ENCODE measurements at regions not wholly inside any gene's neighbourhood (a gene's known extent, or its start where the extent isn't known, plus 50 kb on each side); places are given as distances from the start of the nearest gene placed in this dataset.
"Not testable (repeated sequence)": the region's sequence is repeated elsewhere in the genome, so short reads cannot be mapped to it uniquely, and the experiment has no call there.

GRCh38 chr4:3611778-3612177 lies 79.6 kb upstream of the LRPAP1 start:
- H3K27ac ChIP-seq, result no peak overlapping the region
- ATAC-seq, result no peak
- H3K4me3 ChIP-seq, result no peak overlapping the region
- H3K36me3 ChIP-seq, result no peaks in the 10 kb centered on the region
- 40% methylated on average over 1 of the region's 14 CpGs; no CpG with 5 or more reads in 1 of the 2 donors for whole genome bisulfite sequencing, 2 donors (ENCODE audit: low coverage in 1 of 2)
- H3K4me1 ChIP-seq, result peaks cover 0 to 8% (median 0%) of the 10 kb centered on the region in 3 donors
- no peaks in the 10 kb centered on the region for H3K9me3 ChIP-seq
- H3K27me3 ChIP-seq, result peaks cover 24% of the 10 kb centered on the region
- TF ChIP-seq CTCF (IDR thresholded peaks at IDR 0.05), result no peak
- TF ChIP-seq POLR2AphosphoS5 (IDR thresholded peaks at IDR 0.05), result no peak
- no peak for TF ChIP-seq EP300 (IDR thresholded peaks at IDR 0.05)
- no peak for TF ChIP-seq POLR2A (IDR thresholded peaks at IDR 0.05)

- not testable (repeated sequence) for H3K27ac ChIP-seq, ATAC-seq, H3K9me3 ChIP-seq, H3K4me1 ChIP-seq, H3K36me3 ChIP-seq, H3K4me3 ChIP-seq
- 84 to 100% methylated on average over 2 to 4 of the region's 4 CpGs for WGBS, 2 donors (ENCODE audit: low coverage in 1 of 2)
- H3K27me3 ChIP-seq, result peaks cover 18% of the 10 kb centered on the region
Measured at GRCh38 chr4:3610851-3611250, 78.6 kb upstream of the LRPAP1 start.

- not testable (repeated sequence) for H3K4me1 ChIP-seq, H3K36me3 ChIP-seq, H3K9me3 ChIP-seq, H3K4me3 ChIP-seq, H3K27ac ChIP-seq, ATAC-seq
- peaks cover 23% of the 10 kb centered on the region for H3K27me3 ChIP-seq
- WGBS, 2 donors (ENCODE audit: low coverage in 1 of 2), result 90 to 100% methylated on average over 2 of the region's 2 CpGs
Measured at GRCh38 chr4:3609905-3610304, 77.7 kb upstream of the LRPAP1 start.

GRCh38 chr4:3607690-3608552 lies 75.7 kb upstream of the LRPAP1 start:
- Histone ChIP-seq H3K9me3 (no peaks in the 10 kb centered on the region), H3K4me3 (no peak overlapping the region), H3K36me3 (no peaks in the 10 kb centered on the region), H3K27me3 (peaks cover 35% of the 10 kb centered on the region), H3K4me1 (no peaks in the 10 kb centered on the region), H3K27ac (no peak overlapping the region)
- TF ChIP-seq POLR2AphosphoS5 (IDR thresholded peaks at IDR 0.05) (no peak), EP300 (IDR thresholded peaks at IDR 0.05) (no peak), CTCF (IDR thresholded peaks at IDR 0.05) (no peak), POLR2A (IDR thresholded peaks at IDR 0.05) (no peak)
- peak; percentile 6 for ATAC-seq
- WGBS, 2 donors (ENCODE audit: low coverage in 1 of 2), result 17 to 63% methylated on average over 2 to 7 of the region's 20 CpGs

GRCh38 chr4:3606850-3607249 lies 74.6 kb upstream of the LRPAP1 start:
- not testable (repeated sequence) for H3K36me3 ChIP-seq, H3K4me3 ChIP-seq, H3K9me3 ChIP-seq, ATAC-seq, H3K4me1 ChIP-seq, H3K27ac ChIP-seq
- WGBS, 2 donors (ENCODE audit: low coverage in 1 of 2), result 0 to 80% methylated on average over 1 of the region's 5 CpGs
- peaks cover 39% of the 10 kb centered on the region for H3K27me3 ChIP-seq

- peaks cover 0 to 12% (median 0%) of the 10 kb centered on the region in 3 donors for H3K9me3 ChIP-seq
- 85 to 86% methylated on average over 3 of the region's 3 CpGs for WGBS, 2 donors (ENCODE audit: low coverage in 1 of 2)
- not testable (repeated sequence) for H3K4me1 ChIP-seq, H3K4me3 ChIP-seq, ATAC-seq, H3K36me3 ChIP-seq, H3K27ac ChIP-seq
- peaks cover 39% of the 10 kb centered on the region for H3K27me3 ChIP-seq
Measured at GRCh38 chr4:3606271-3606670, 74.0 kb upstream of the LRPAP1 start.

- no peaks in the 10 kb centered on the region for H3K36me3 ChIP-seq
- TF ChIP-seq EP300 (IDR thresholded peaks at IDR 0.05) (no peak), CTCF (IDR thresholded peaks at IDR 0.05) (no peak), POLR2A (IDR thresholded peaks at IDR 0.05) (no peak), POLR2AphosphoS5 (IDR thresholded peaks at IDR 0.05) (no peak)
Measured at GRCh38 chr4:3605491-3605890, 73.3 kb upstream of the LRPAP1 start.

GRCh38 chr4:3602886-3603645 lies 70.8 kb upstream of the LRPAP1 start:
- not testable (repeated sequence) for H3K36me3 ChIP-seq, H3K4me3 ChIP-seq, ATAC-seq, H3K27ac ChIP-seq, H3K4me1 ChIP-seq
- Histone ChIP-seq H3K27me3 (peaks cover 42% of the 10 kb centered on the region), H3K9me3 (peaks cover 0 to 12% (median 0%) of the 10 kb centered on the region in 3 donors)
- 58 to 76% methylated on average over 6 of the region's 11 CpGs for WGBS, 2 donors (ENCODE audit: low coverage in 1 of 2)

More at GRCh38 chr4:3605491-3605890, 73.3 kb upstream of the LRPAP1 start:
- H3K27me3 ChIP-seq, result peaks cover 42% of the 10 kb centered on the region
- H3K9me3 ChIP-seq, result peaks cover 0 to 12% (median 0%) of the 10 kb centered on the region in 3 donors
- no peak for ATAC-seq
- no peak overlapping the region for H3K4me3 ChIP-seq
- H3K4me1 ChIP-seq, result no peaks in the 10 kb centered on the region
- 57% methylated on average over 2 of the region's 14 CpGs; no CpG with 5 or more reads in 1 of the 2 donors for WGBS, 2 donors (ENCODE audit: low coverage in 1 of 2)
- no peak overlapping the region for H3K27ac ChIP-seq

Measured in gastroesophageal sphincter (tissue), 4 donors.